ENCODE measurements at regions not wholly inside any gene's neighbourhood (a gene's known extent, or its start where the extent isn't known, plus 50 kb on each side); places are given as distances from the start of the nearest gene placed in this dataset.
"Not testable (repeated sequence)": the region's sequence is repeated elsewhere in the genome, so short reads cannot be mapped to it uniquely, and the experiment has no call there.

GRCh38 chr1:214980921-214981320 is 101.6 kb upstream of the KCNK2 start:
- no peak for DNase-seq (ENCODE audit: low read depth in 2 of 2)

DNA sequence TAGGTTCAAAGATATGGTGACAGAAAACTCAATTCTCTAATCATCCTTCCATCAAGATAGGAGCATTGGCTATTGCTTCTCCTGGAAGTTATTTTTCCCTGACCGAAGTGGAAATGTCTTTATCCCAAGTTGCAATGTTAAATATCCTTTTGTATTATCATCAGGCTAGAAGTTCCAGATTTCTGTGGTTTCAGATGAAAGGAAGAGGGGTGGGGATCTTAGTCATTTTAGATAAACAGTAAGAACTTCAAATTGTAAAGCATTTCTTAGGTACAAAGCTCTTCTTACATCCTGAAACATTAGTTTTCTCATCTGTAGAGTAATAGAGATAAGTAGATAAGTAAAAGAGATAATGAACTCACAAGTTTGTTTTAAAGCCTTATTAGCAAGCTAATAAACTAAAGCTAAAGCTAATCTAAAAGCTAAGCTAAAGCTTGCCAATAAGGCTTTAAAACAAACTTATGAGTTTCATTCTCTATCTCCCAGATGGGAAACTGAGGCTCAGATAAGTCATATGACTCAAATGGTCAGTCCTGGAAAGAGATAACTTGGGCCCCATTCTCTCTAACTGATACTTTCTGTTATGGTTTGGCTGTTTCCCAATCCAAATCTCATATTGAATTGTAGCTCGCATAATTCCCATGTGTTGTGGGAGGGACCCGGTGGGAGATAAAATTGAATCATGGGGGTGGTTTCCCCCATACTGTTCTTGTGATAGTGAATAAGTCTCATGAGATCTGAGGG is 99.2 kb upstream of the KCNK2 start:
- no peak for DNase-seq (ENCODE audit: low read depth in 2 of 2)

- no peak for DNase-seq (ENCODE audit: low read depth in 2 of 2)
Observed at GRCh38 chr1:214989341-214989740, 93.2 kb upstream of the KCNK2 start.

DNA sequence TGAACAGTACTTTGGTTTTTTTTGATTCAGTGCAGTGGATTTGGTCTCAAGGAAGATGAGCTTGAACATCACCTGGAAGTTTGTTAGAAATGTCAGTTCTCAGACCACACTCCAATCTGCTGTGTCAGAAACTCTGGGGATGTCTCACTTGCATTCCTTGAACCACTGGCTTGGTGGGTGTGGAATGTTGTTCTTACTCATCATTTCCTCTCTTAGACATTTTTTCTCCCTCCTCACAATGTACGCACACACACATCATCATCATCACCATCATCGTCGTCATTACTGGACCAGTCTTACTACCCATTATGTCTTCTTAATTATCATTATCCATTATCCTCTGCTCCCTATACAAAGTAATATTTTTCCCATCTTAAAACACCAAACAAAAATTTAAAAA is 91.9 kb upstream of the KCNK2 start:
- DNase-seq (ENCODE audit: low read depth in 2 of 2) = no peak

DNA sequence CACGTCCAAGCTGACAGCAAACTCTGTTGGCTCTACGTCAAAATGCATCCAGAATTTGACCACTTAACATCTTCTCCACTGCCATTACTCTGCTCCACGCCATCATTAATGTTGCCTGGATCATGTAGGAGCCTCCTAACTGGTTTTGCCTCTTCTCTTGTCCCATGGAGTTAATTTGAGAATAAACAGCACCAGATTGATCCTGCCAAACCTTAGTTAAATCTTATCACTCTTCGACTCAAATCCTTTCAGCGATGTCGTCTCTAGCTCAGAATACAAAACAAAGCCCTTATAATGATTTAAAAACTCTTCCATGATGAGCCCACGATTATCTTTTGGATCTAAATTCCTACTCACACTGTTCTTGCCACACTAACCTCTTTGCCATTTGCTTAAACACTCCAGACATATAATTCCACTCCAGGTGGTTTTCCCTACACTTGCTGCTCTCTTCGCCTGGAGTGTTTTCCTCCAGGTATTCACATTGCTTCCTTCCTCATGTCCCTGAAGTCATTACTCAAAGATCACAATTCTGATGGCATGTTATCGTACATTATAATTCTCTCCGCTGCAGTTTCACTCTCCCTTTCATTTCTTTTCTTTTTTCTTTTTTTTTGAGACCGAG is 90.7 kb upstream of the KCNK2 start:
- no peak for DNase-seq (ENCODE audit: low read depth in 2 of 2)

- no peak for DNase-seq (ENCODE audit: low read depth in 2 of 2)
Observed at GRCh38 chr1:214993419-214993818, 89.1 kb upstream of the KCNK2 start.

GRCh38 chr1:214997685-214998084 is 84.9 kb upstream of the KCNK2 start:
- DNase-seq (ENCODE audit: low read depth in 2 of 2) = no peak

GRCh38 chr1:215001419-215002021 is 81.0 kb upstream of the KCNK2 start:
- no peak for DNase-seq (ENCODE audit: low read depth in 2 of 2)

- DNase-seq (ENCODE audit: low read depth in 2 of 2) = no peak
Observed at GRCh38 chr1:215002471-215002870, 80.1 kb upstream of the KCNK2 start.

- DNase-seq (ENCODE audit: low read depth in 2 of 2) = no peak
Observed at GRCh38 chr1:215003686-215004085, 78.9 kb upstream of the KCNK2 start.

DNA sequence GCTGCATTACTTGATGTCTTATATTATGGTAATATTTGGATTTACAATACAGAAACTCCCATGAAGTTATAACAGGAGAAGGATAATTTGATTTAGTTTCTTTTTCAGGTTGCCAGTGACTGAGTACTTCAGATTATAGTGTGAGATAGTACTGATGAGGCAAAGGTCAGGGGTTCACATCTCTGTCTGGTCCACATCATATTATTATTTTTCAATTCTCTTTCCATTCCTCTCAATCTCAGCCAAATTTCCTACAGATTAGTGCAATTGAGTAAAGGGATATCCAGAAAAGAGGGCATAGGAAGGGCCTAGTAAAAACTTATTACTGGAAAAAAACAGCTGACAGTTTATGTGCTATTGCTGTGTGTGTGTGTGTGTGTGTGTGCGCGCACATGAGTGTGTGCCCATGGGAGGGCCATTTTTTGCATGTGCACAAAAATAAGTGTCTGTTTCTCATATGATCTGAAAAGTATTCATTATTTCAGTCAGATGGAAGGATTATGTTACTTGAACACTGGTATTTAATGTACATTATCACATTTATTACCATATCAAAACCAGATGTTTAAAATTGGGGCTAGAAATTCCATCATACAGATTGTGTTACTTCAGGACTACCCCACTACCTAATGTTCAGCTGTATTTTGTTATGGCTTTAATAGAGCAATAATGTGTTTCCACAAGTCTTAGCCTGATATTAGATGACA is 78.3 kb upstream of the KCNK2 start:
- no peak for DNase-seq (ENCODE audit: low read depth in 2 of 2)

- DNase-seq (ENCODE audit: low read depth in 2 of 2) = no peak
Observed at GRCh38 chr1:215005078-215005477, 77.5 kb upstream of the KCNK2 start.

DNA sequence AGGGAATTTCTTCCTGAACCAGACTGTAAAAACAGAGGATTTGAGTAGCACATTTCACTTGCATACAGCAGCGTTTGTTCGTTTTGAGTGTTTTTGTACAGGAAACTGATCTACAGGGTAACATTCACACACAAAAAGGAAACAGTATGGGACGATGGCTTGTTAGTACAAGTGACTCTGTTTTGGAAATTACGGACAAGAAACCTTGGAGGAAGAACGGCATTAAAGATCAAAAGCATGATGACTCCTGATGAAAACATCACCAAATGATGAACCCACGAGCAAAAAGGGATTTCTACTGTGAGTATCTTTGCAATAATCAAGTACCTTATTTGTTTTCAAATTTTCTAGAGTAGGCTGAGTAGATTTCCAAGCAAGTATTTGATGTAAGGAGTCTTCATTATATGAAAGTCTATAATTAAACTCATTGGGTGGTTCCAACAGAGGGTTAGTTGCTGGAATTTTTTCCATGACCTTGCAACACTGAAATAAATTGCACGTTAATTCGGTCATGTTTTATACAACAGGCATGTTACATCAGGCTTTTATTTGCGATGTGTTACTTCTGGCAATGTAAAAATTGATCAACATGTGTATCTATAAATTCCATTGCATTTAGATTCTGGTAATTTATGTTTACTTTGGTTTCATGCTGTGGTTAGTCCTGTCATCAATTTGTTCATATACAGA is 76.7 kb upstream of the KCNK2 start:
- no peak for DNase-seq (ENCODE audit: low read depth in 2 of 2)

DNA sequence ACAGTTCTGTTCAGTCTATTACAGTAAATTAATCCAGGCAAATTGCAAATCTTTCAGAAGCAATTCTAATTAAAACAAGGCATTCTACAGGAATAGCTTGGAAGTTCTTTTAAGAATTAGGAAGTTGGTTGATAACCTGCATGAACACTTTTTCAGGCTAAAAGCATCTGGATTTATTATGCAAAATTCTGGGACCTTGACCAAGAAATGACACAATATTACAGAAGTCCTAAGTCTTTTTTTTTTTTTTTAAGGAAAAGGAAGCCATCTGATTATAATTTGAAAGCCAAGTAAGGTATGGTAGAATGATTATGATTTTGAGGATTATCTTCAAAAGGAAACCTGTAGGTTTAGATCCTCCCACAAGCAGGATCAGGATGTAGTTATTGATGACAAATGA is 74.7 kb upstream of the KCNK2 start:
- no peak for DNase-seq (ENCODE audit: low read depth in 2 of 2)

- no peak for DNase-seq (ENCODE audit: low read depth in 2 of 2)
Observed at GRCh38 chr1:215018555-215018954, 64.0 kb upstream of the KCNK2 start.

- DNase-seq (ENCODE audit: low read depth in 2 of 2) = no peak
Observed at GRCh38 chr1:215022204-215022603, 60.3 kb upstream of the KCNK2 start.

GRCh38 chr1:215022741-215023141 is 59.8 kb upstream of the KCNK2 start:
- no peak for DNase-seq (ENCODE audit: low read depth in 2 of 2)

DNA sequence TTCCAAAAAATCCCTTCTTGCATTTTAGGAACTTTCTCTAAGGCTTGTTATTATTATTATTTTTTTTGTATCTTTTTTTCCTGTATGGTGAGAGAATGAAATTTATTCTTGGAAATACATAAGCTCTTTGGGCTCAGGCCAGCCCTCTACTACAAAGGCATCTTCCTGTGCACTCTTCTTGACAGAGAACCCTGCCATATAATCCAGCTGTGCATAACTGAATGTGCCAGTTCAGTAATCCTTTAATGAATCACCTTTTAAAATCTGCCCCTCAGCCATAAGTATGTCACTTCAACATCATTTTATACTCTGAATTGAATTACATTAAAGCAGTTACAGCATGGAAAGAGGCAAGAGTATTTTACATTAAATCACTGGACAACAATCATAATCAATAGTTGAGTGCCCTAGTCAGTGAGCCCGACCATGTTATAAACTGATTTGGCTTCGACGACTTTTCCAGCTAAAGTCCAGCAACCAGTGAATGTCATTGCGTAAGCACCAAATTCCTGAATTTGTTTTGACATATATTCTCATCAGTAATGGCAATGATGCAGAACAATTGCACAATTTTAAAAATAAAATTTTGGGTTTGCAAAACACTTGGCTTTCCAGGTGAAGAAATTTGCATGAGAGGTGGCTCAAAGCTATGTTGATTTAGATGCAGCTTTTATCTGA is 59.2 kb upstream of the KCNK2 start:
- DNase-seq (ENCODE audit: low read depth in 2 of 2) = no peak

- DNase-seq (ENCODE audit: low read depth in 2 of 2) = no peak
Observed at GRCh38 chr1:215028954-215029353, 53.6 kb upstream of the KCNK2 start.

- not testable (repeated sequence) for DNase-seq (ENCODE audit: low read depth in 2 of 2)
Observed at GRCh38 chr1:215030581-215030980, 52.0 kb upstream of the KCNK2 start.

DNA sequence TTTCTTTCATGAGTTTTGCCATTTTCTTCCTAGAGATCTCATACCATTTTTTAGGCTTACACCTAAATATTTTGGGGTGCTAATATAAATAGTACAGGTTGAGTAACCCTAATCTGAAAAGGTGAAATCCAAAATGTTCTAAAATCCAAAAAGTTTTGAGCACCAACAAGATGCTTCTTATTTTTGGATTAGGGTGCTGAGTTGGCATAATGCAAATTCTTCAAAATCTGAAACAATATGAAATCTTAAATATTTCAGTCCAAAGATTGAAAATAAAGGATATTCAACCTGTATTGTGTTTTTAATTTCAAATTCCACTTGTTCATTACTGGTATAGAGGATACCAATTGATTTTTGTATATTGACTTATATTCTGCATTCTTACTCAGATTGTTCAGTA is 51.1 kb upstream of the KCNK2 start:
- DNase-seq (ENCODE audit: low read depth in 2 of 2) = no peak
